Activated T-cell treated with anti-CD3 and anti-CD28 coated beads, Interleukin-2, amount 50 U/mL, for 1 hour (primary cell): ENCODE measurements at regions not wholly inside any gene's neighbourhood (a gene's known extent, or its start where the extent isn't known, plus 50 kb on each side); places are given as distances from the start of the nearest gene placed in this dataset.
"Not testable (repeated sequence)": the region's sequence is repeated elsewhere in the genome, so short reads cannot be mapped to it uniquely, and the experiment has no call there.

Experiments
- DNase-seq: peaks from one replicate; pipeline ENCODE4 v3.0.0-alpha.2; 2020

- no peak for DNase-seq
These were observed 229.8 kb upstream of the TEX13C start for GRCh38 chrX:125089761-125090445.

GRCh38 chrX:125093852-125094251 lies 225.8 kb upstream of the TEX13C start:
- no peak for DNase-seq

GRCh38 chrX:125094901-125095300 lies 224.8 kb upstream of the TEX13C start:
- DNase-seq: no peak

DNA sequence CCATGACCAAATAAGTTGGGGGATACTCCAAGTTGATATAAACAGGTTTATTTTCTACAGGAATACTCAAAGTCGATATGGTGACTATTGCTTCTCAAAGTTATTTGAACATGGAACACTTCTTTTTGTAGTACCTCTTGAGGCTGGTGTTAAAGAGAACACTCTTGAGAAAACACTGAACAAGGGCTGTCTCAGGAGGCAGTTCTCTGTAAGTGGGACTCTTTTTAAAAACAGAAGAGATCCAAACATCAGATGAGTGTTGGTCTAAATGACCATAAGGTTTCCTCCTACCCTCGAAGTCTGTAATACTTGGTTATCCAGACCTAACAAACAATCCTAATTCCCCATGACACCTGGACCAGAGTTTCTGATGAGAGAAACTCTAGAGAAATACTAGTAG lies 223.2 kb upstream of the TEX13C start:
- no peak for DNase-seq

DNA sequence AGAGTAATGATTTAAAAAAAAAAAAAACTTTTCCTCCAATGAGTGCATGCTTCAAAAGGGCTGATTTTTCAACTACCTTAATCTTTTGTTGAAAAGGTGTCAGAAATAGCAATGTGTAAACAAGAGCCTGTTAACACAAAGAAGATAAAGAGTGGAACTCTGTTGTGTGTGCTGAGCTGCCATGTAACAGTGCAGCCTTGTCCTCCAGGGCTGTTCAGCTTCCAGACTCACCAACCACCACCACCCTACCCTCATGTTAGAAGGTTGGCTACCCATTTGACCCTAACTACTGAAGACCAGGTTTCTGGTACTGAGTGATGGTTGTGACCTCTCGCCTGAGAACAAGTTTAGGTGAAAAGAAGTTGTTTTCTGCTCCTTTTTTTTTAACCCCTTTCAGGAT lies 222.8 kb upstream of the TEX13C start:
- no peak for DNase-seq

DNA sequence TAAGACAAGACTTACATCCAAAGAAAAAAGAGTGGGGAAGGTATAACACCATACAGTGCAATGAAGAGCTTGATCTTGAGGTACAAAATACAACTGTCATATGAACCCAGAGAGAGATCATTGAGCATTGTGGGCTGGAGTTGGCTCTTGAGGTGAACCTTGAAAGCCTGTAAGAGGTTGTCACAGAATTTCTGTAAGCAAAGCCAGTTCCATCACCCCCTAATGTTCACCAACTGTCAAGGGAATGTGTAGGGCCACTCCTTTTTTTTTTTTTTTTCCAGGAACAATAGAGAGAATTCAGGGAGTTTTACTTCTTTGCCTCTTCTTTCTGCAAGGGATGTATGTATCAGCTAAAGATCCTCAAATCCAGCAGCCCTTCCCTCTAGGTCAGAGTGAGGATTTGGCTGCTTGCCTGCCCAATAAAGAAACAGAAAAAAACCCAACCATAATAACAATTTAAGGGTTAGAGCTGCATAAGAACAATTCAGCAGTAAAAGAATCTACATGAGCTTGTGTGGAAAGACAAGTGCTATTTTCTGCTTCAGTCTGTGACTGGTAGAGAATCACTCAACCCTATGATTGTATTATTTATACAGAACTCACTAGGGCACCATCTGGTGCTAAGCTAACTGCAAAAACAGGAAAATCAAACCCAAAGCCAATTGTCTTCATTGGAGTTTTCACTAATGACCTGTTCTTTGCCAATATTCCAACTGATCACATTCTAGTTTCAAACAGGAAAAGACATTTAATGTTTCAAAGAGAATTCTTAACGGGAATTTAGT lies 217.5 kb upstream of the TEX13C start:
- DNase-seq: no peak

DNA sequence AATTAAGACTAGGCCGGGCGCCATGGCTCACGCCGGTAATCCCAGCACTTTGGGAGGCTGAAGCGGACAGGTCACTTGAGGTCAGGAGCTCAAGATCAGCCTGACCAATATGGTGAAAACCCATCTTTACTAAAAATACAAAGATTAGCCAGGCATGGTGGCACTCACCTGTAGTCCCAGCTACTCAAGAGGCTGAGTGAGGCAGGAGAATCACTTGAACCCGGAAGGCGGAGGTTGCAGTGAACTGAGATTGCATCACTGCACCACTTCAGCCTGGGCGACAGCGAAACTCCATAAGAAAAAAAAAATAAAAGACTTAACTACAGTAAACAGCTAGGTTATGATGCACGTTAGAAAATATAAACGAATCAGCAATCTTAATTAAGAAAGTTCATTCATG lies 216.0 kb upstream of the TEX13C start:
- DNase-seq: no peak

- no peak for DNase-seq
These were observed 210.8 kb upstream of the TEX13C start for GRCh38 chrX:125108921-125109320.

DNA sequence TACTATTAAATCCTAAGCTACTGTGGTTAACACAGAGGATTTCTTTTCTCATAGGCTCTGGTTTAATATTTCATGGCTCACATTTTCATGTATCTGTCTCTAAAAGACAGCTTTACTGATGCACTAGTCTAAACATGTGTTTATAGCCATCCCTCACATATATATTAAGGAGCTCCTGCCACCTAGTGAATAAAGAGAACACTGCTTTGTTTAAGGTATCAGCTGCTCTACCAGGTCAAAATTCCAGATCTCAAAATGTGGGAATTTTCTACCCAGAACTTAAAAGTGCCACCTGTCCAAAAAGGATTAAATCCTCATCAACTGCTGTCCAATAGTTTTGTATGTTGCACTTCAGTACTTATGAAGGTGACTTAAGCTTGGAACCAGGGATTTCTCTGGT lies 188.5 kb upstream of the TEX13C start:
- no peak for DNase-seq

GRCh38 chrX:125132274-125132673 lies 187.4 kb upstream of the TEX13C start:
- DNase-seq: no peak

DNA sequence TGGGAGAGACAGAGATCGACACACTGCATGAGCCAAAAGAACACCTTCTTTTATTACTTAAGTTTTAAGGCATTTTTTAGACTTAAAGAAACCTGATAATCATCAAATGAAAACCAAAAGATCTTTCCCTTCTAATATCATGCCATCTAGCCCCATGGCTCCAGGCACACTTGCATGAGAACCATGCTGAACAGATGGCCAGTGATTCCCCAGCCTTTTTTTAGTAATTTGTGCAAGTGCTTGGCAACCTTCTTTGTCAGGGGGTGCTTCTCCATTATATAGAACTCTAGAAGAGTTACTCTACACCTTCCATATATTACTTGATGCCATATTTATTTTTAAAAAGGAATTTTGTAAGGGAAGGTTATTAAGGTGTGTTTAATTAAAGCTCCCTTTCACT lies 182.2 kb upstream of the TEX13C start:
- DNase-seq: no peak

DNA sequence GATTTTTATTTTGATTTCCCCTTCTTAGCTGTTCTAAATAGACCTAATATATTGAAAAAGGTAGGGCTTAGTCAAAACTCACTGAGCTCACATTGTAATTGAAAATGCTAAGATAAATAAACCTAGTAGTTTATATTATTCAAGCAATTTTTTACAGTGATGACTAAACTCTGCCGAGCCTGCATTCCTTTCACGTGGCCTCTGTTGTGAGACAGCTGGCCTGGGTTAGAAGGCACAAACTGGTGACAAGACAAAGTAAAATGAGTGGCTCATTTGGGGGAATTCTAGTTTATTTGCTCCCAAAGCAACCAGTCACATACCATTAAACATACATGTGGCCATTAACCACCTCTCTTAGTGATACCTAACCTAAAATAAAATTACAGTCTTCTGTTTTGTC lies 169.4 kb upstream of the TEX13C start:
- DNase-seq: no peak

- DNase-seq: no peak
These were observed 168.5 kb upstream of the TEX13C start for GRCh38 chrX:125151146-125151545.

GRCh38 chrX:125152011-125152410 lies 167.7 kb upstream of the TEX13C start:
- DNase-seq: no peak

GRCh38 chrX:125153621-125154020 lies 166.1 kb upstream of the TEX13C start:
- no peak for DNase-seq

DNA sequence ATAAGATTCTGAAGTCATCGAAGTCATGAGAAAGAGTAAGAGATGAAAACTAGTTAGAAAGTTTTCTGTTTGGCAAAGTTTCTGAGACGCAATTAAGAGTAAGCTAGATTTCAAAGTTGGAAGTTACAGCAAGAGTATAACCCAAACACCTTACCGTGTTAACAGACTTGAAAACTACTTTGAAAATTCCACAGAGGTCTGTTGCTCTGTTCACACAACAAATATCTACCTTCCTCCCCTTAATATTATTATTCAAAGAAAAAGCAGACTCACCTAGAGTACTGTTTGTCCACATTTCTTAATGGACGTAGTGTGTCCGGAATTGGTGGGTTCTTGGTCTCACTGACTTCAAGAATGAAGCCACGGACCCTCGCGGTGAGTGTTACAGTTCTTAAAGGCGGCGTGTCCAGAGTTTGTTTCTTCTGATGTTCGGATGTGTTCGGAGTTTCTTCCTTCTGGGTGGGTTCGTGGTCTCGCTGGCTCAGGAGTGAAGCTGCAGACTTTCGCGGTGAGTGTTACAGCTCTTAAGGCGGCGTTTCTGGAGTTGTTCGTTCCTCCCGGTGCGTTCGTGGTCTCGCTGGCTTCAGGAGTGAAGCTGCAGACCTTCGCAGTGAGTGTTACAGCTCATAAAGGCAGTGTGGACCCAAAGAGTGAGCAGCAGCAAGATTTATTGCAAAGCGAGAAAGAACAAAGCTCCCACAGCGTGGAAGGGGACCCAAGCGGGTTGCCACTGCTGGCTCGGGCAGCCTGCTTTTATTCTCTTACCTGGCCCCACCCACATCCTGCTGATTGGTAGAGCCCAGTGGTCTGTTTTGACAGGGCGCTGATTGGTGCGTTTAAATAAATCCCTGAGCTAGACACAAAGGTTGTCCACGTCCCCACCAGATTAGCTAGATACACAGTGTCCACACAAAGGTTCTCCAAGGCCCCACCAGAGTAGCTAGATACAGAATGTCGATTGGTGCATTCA lies 165.1 kb upstream of the TEX13C start:
- DNase-seq: not testable (repeated sequence)

- DNase-seq: not testable (repeated sequence)
These were observed 164.2 kb upstream of the TEX13C start for GRCh38 chrX:125155296-125156033.

DNA sequence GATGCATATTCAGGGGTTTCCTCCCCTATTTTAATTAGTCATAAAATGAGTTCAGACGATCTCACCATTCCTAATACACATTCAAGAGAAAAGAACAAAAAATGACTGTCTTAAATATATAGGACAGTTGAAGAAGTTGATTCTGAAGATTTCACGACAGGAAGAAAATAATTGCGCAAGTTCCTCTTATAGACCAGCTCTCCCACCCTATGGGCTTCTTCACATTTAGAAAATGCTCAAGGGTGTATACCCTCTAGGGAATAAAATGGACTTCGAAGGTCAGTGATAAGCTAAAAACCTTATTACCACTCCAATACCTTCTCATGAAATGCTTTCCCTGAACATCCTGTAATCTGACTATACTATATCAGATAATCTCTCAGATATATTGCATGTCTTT lies 149.2 kb upstream of the TEX13C start:
- no peak for DNase-seq

- DNase-seq: no peak
These were observed 147.1 kb upstream of the TEX13C start for GRCh38 chrX:125172531-125172930.

GRCh38 chrX:125175991-125176584 lies 143.6 kb upstream of the TEX13C start:
- no peak for DNase-seq

- DNase-seq: no peak
These were observed 125.8 kb upstream of the TEX13C start for GRCh38 chrX:125193921-125194320.

GRCh38 chrX:125198546-125198945 lies 121.1 kb upstream of the TEX13C start:
- no peak for DNase-seq
